Endodermal cell (in vitro differentiated cells): ENCODE measurements at regions not wholly inside any gene's neighbourhood (a gene's known extent, or its start where the extent isn't known, plus 50 kb on each side); places are given as distances from the start of the nearest gene placed in this dataset.

Source experiments
- DNase-seq: peaks from one replicate; pipeline ENCODE4 v3.0.0-alpha.2; 2017
- H3K27ac ChIP-seq: 2 replicates; pipeline ENCODE4 v1.5.1; 2013; ENCODE audit warnings: mild to moderate bottlenecking, low read depth, low read length, moderate library complexity
- H3K27me3 ChIP-seq: 2 replicates; pipeline ENCODE4 v1.6.1; 2013; ENCODE audit warnings: mild to moderate bottlenecking, low read length, moderate library complexity; ENCODE audit not compliant: insufficient read depth, control insufficient read depth, poor library complexity, severe bottlenecking
- H3K36me3 ChIP-seq: 2 replicates; pipeline ENCODE4 v1.7.0; 2013; ENCODE audit warnings: mild to moderate bottlenecking, low read length, moderate library complexity; ENCODE audit not compliant: control insufficient read depth, insufficient read depth
- H3K4me1 ChIP-seq: one replicate; pipeline ENCODE4 v1.7.0; 2013; ENCODE audit warnings: low read length; ENCODE audit not compliant: control insufficient read depth, insufficient read depth
- H3K4me3 ChIP-seq: 2 replicates; pipeline ENCODE4 v1.5.1; 2013; ENCODE audit warnings: mild to moderate bottlenecking, low read length, moderate library complexity
- H3K9ac ChIP-seq: 2 replicates; pipeline ENCODE4 v1.6.1; 2013; ENCODE audit warnings: mild to moderate bottlenecking, low read length, moderate library complexity; ENCODE audit not compliant: poor library complexity, severe bottlenecking; ENCODE audit errors: extremely low read depth
- H3K9me3 ChIP-seq: 2 replicates; pipeline ENCODE4 v1.6.1; 2013; ENCODE audit warnings: mild to moderate bottlenecking, low read length, moderate library complexity; ENCODE audit not compliant: control insufficient read depth
- H3K27ac Mint-ChIP-seq: 2 replicates; pipeline ENCODE4 v1.8.0; 2020; ENCODE audit warnings: mixed read lengths
- H3K27me3 Mint-ChIP-seq: 2 replicates; pipeline ENCODE4 v1.8.0; 2021; ENCODE audit warnings: mild to moderate bottlenecking, mixed read lengths; ENCODE audit not compliant: insufficient read depth
- H3K36me3 Mint-ChIP-seq: 2 replicates; pipeline ENCODE4 v1.8.0; 2020; ENCODE audit warnings: low read depth, mixed read lengths
- H3K4me1 Mint-ChIP-seq: 2 replicates; pipeline ENCODE4 v1.8.0; 2020; ENCODE audit warnings: mixed read lengths
- H3K4me3 Mint-ChIP-seq: 2 replicates; pipeline ENCODE4 v1.8.0; 2020; ENCODE audit warnings: mild to moderate bottlenecking, moderate library complexity, mixed read lengths
- H3K9me3 Mint-ChIP-seq: 2 replicates; pipeline ENCODE4 v1.8.0; 2020; ENCODE audit warnings: mild to moderate bottlenecking, mixed read lengths
- WGBS, 2 experiments: methylation state at CpG; one replicate each; pipeline versions ENCODE4 v1.1.5 to v1.1.7; 2013; ENCODE audit warnings: missing lambda C conversion rate in 2 of 2, mixed read lengths in 1 of 2; ENCODE audit not compliant: insufficient coverage in 1 of 2, insufficient read length in 1 of 2; 5-methylcytosine and 5-hydroxymethylcytosine counted together
- TF ChIP-seq, protein P1 (sequence below): fragments of 200-600 bp; sonication (generic); conservative IDR thresholded peaks from 2 replicates; pipeline ENCODE4 v1.5.0; 2021; ENCODE audit warnings: antibody characterized with exemption, mild to moderate bottlenecking

DNA sequence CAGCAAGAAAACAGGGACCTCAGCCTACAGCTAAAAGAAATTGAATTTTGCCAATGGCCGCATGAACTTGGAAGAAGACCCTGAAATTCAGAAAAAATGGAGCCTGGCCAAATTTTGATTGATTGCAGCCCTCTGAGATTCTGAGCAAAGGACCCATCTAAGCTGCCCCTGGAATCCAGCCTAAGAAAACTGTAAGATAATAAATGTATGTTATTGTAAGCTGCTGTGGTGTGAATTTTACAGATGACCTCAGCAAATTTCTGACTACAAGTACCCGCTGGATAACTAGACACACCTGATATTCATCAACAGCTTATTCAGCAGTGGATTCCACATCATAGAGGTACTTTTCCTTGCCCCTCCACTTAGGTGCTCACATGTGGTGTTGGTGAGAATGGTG lies 119.5 kb upstream of the EPHA5 start:
- Mint-ChIP-seq H3K4me1 (peaks cover 10% of the 10 kb centered on the region), H3K4me3 (no peak overlapping the region), H3K9me3 (no peaks in the 10 kb centered on the region), H3K36me3 (no peaks in the 10 kb centered on the region), H3K27me3 (no peaks in the 10 kb centered on the region), H3K27ac (no peak overlapping the region)
- Histone ChIP-seq H3K27me3 (no peaks in the 10 kb centered on the region), H3K9ac (no peak overlapping the region), H3K9me3 (no peaks in the 10 kb centered on the region), H3K4me3 (no peak overlapping the region), H3K27ac (no peak overlapping the region), H3K4me1 (no peaks in the 10 kb centered on the region), H3K36me3 (no peaks in the 10 kb centered on the region)
- DNase-seq: no peak
- 95 to 100% methylated on average over 1 to 2 of the region's 2 CpGs for WGBS, 2 experiments
- TF ChIP-seq, protein P1, sequence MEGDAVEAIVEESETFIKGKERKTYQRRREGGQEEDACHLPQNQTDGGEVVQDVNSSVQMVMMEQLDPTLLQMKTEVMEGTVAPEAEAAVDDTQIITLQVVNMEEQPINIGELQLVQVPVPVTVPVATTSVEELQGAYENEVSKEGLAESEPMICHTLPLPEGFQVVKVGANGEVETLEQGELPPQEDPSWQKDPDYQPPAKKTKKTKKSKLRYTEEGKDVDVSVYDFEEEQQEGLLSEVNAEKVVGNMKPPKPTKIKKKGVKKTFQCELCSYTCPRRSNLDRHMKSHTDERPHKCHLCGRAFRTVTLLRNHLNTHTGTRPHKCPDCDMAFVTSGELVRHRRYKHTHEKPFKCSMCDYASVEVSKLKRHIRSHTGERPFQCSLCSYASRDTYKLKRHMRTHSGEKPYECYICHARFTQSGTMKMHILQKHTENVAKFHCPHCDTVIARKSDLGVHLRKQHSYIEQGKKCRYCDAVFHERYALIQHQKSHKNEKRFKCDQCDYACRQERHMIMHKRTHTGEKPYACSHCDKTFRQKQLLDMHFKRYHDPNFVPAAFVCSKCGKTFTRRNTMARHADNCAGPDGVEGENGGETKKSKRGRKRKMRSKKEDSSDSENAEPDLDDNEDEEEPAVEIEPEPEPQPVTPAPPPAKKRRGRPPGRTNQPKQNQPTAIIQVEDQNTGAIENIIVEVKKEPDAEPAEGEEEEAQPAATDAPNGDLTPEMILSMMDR: no peak

DNA sequence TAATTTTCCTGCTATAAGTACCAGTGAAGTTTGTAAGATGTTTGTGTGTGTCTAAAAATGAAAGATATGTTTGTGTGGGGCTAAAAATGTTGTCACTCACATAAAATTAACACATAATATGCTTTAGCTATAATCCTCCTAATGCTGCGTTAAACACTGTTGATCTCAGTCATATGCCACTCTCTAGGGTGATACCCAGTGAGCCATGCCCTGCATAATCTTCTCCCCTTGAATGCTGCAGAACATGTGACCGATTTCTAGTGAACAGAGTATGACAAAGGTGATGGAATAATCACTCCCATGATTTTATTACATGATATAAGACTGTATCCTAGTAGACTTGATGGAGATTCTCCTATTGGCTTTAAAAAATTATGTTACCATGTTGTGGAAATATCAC lies 119.1 kb upstream of the EPHA5 start:
- Mint-ChIP-seq H3K27ac (no peak overlapping the region), H3K9me3 (no peaks in the 10 kb centered on the region), H3K4me1 (peaks cover 10% of the 10 kb centered on the region), H3K4me3 (no peak overlapping the region), H3K36me3 (no peaks in the 10 kb centered on the region), H3K27me3 (no peaks in the 10 kb centered on the region)
- 94 to 100% methylated on average over 1 of the region's 2 CpGs for WGBS, 2 experiments
- H3K36me3 ChIP-seq: no peaks in the 10 kb centered on the region
- no peak overlapping the region for H3K9ac ChIP-seq
- H3K27ac ChIP-seq: no peak overlapping the region
- no peaks in the 10 kb centered on the region for H3K9me3 ChIP-seq
- TF ChIP-seq, protein P1: no peak
- DNase-seq: no peak
- H3K27me3 ChIP-seq: no peaks in the 10 kb centered on the region
- no peak overlapping the region for H3K4me3 ChIP-seq
- H3K4me1 ChIP-seq: no peaks in the 10 kb centered on the region

DNA sequence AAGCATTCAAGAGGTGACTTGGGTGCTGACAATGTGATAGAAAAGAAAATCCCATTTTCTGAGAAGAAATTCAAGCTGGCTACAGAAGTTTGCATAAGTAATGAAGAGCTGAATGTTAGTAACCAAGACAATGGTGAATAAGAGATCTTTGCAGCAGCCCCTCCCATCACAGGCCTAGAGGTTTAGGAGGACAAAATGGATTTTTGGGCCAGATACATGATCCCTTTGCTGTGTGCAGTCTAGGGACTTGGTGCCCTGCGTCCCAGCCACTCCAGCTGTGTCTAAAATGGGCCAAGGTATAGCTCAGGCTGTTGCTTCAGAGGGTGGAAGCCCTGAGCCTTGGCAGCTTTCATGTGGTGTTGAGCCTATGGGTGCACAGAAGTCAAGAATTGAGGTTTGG lies 107.0 kb upstream of the EPHA5 start:
- no peak overlapping the region for H3K27ac Mint-ChIP-seq
- no peak overlapping the region for H3K4me3 Mint-ChIP-seq
- Histone ChIP-seq H3K36me3 (no peaks in the 10 kb centered on the region), H3K9me3 (peaks cover 28% of the 10 kb centered on the region), H3K9ac (no peak overlapping the region), H3K4me1 (no peaks in the 10 kb centered on the region), H3K27ac (no peak overlapping the region), H3K27me3 (no peaks in the 10 kb centered on the region), H3K4me3 (no peak overlapping the region)
- peaks cover 4% of the 10 kb centered on the region for H3K36me3 Mint-ChIP-seq
- DNase-seq: no peak
- WGBS, 2 experiments: 60 to 85% methylated on average over 1 of the region's 1 CpG
- H3K9me3 Mint-ChIP-seq: peaks cover 40% of the 10 kb centered on the region
- TF ChIP-seq, protein P1: no peak
- no peaks in the 10 kb centered on the region for H3K4me1 Mint-ChIP-seq
- no peaks in the 10 kb centered on the region for H3K27me3 Mint-ChIP-seq
